ENCODE measurements at regions not wholly inside any gene's neighbourhood (a gene's known extent, or its start where the extent isn't known, plus 50 kb on each side); places are given as distances from the start of the nearest gene placed in this dataset.
A peak's percentile ranks its signal among the peaks of the same experiment; 100 is the strongest.

DNA sequence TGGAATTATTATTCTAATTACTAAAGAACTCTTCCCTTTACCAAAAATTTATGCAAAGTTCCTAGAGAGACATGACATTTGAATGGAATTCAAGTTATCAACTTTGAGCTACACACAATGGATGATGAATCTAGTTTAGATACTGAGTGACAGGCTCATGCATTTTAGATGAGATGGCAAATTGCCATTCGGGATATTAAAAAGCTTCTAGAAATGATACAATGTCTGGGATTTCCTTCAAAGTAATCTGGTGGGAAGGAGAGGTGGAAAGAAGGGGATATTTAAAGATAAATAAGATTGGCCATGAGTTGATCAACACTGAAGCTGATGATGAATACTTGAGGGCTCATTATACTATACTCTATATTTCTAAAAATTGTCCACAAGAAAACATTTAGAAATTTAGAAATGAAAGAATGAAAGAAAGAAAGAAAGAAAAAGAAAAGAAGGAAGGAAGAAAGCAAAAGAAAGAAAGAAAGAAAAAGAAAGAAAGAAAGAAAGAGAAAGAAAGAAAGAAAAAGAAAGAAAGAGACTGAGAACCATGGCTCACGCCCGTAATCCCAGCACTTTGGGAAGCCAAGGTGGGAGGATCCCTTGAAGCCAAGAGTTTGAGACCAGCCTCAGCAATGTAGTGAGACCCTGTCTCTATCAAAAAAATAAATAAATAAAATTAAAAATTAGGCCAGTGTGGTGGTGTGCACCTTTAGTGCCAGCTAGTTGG, 62.6 kb upstream of the NEDD4L start:
- no peak for DNase-seq
- Histone ChIP-seq H3K9me3 (replicated peaks; ENCODE audit: insufficient read depth, low read length) (no peaks in the 10 kb centered on the region), H3K4me1 (ENCODE audit: low read length) (peaks cover 16% of the 10 kb centered on the region), H2AFZ (ENCODE audit: low read length) (peak overlapping the region; percentile 63; the same call in 1 of the 2 replicates), H3K27ac (ENCODE audit: low read length) (no peak overlapping the region; the same call in 1 of the 2 replicates), H3K27me3 (replicated peaks; ENCODE audit: insufficient read depth, low read length) (no peaks in the 10 kb centered on the region), H3K36me3 (replicated peaks; ENCODE audit: insufficient read depth, low read length) (no peaks in the 10 kb centered on the region), H3K9ac (ENCODE audit: low read length) (no peak overlapping the region), H3K79me2 (ENCODE audit: low read length) (no peaks in the 10 kb centered on the region), H3F3A (ENCODE audit: insufficient read depth, low read length) (peaks cover 4% of the 10 kb centered on the region; the same call in 1 of the 2 replicates), H3K9me2 (replicated peaks; ENCODE audit: insufficient read depth, low read length) (no peaks in the 10 kb centered on the region), H3K4me2 (ENCODE audit: low read depth, low read length) (peak overlapping the region; percentile 28; the same call in 1 of the 2 replicates), H3K4me3 (ENCODE audit: low read length) (no peak overlapping the region), H4K20me1 (ENCODE audit: insufficient read depth, low read length) (no peaks in the 10 kb centered on the region)
- TF ChIP-seq EZH2 (optimal IDR thresholded peaks at IDR 0.05; ENCODE audit: low read depth, low read length) (no peak), EZH2phosphoT487 (IDR thresholded peaks at IDR 0.05; ENCODE audit: low read length) (no peak)
- TF ChIP-seq, protein P1, sequence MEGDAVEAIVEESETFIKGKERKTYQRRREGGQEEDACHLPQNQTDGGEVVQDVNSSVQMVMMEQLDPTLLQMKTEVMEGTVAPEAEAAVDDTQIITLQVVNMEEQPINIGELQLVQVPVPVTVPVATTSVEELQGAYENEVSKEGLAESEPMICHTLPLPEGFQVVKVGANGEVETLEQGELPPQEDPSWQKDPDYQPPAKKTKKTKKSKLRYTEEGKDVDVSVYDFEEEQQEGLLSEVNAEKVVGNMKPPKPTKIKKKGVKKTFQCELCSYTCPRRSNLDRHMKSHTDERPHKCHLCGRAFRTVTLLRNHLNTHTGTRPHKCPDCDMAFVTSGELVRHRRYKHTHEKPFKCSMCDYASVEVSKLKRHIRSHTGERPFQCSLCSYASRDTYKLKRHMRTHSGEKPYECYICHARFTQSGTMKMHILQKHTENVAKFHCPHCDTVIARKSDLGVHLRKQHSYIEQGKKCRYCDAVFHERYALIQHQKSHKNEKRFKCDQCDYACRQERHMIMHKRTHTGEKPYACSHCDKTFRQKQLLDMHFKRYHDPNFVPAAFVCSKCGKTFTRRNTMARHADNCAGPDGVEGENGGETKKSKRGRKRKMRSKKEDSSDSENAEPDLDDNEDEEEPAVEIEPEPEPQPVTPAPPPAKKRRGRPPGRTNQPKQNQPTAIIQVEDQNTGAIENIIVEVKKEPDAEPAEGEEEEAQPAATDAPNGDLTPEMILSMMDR (IDR thresholded peaks at IDR 0.05; ENCODE audit: low read length): no peak

DNA sequence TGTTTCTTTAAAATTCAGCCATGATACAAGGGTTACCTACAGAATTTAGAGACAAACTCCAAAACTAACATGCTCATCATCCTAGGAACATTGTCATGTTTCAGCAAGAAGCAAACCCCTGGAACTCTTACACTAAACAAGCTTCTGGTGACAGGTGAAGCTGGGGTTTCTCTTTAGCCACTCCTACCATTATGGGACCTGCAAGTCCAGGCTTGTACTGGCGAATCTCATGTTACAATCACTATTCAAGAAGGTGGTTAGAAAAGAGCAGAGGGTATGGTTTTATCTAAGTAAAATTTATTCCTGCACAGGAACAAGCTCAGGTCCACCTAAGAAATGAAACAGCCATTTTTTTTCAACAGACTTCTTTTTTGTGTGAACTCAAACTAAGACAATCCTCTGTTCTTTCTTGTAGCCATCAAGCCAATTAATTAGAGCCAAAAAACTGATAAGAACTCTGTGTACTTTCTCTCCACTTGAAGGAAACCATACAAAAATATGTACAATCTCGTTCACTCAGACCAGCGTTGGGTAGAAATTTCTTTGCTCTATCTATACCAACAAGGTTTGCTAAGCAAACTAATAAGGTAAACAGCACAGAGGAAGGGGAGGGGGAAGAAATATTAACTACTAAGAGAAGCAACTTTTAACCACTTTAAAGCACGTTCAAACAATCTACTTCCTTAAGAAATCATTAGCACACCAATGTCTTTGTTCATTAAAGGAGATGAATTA, 63.3 kb upstream of the NEDD4L start:
- no peaks in the 10 kb centered on the region for H4K20me1 ChIP-seq (ENCODE audit: insufficient read depth, low read length)
- H3K4me3 ChIP-seq (ENCODE audit: low read length): no peak overlapping the region
- peak overlapping the region; percentile 28; the same call in 1 of the 2 replicates for H3K4me2 ChIP-seq (ENCODE audit: low read depth, low read length)
- no peaks in the 10 kb centered on the region for H3K36me3 ChIP-seq (replicated peaks; ENCODE audit: insufficient read depth, low read length)
- DNase-seq: peak; percentile 52
- peaks cover 10% of the 10 kb centered on the region; the same call in 1 of the 2 replicates for H3F3A ChIP-seq (ENCODE audit: insufficient read depth, low read length)
- H3K9me2 ChIP-seq (replicated peaks; ENCODE audit: insufficient read depth, low read length): no peaks in the 10 kb centered on the region
- no peaks in the 10 kb centered on the region for H3K9me3 ChIP-seq (replicated peaks; ENCODE audit: insufficient read depth, low read length)
- TF ChIP-seq EZH2phosphoT487 (IDR thresholded peaks at IDR 0.05; ENCODE audit: low read length) (no peak), EZH2 (optimal IDR thresholded peaks at IDR 0.05; ENCODE audit: low read depth, low read length) (no peak)
- TF ChIP-seq, protein P1 (IDR thresholded peaks at IDR 0.05; ENCODE audit: low read length): no peak
- peaks cover 23% of the 10 kb centered on the region for H3K4me1 ChIP-seq (ENCODE audit: low read length)
- H3K27me3 ChIP-seq (replicated peaks; ENCODE audit: insufficient read depth, low read length): no peaks in the 10 kb centered on the region
- no peaks in the 10 kb centered on the region for H3K79me2 ChIP-seq (ENCODE audit: low read length)
- H2AFZ ChIP-seq (ENCODE audit: low read length): peak overlapping the region; percentile 63; the same call in 1 of the 2 replicates
- H3K9ac ChIP-seq (ENCODE audit: low read length): no peak overlapping the region
- peak overlapping the region; percentile 6; the same call in 1 of the 2 replicates for H3K27ac ChIP-seq (ENCODE audit: low read length)

DNA sequence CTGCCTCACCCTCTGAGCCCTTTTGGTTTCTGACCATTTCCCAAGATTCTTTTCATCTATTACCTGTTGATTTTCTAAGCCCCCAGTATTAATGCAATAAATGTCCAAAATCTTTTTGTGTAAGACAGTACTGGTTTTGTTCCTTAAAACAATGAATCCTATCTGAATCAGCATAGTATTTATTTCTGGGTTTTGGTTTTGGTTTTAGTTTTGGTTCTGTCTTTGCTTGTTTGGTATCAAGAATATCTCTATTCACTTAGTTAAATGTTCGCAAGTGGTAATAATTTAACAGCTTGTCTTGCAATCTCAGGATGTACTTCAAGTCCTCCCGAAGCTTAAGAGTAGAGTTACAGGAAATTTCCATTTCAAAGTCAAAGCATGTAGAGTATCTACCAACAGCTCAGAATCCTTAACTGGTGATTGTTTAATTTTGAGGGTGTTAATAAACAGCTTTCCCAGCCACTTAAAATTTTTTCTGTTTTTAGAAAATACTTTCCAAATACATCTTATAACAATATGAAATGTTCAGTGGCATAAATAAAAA, 67.7 kb upstream of the NEDD4L start:
- H3K79me2 ChIP-seq (ENCODE audit: low read length): no peaks in the 10 kb centered on the region
- no peaks in the 10 kb centered on the region for H3K9me3 ChIP-seq (replicated peaks; ENCODE audit: insufficient read depth, low read length)
- H4K20me1 ChIP-seq (ENCODE audit: insufficient read depth, low read length): no peaks in the 10 kb centered on the region
- no peaks in the 10 kb centered on the region for H3K36me3 ChIP-seq (replicated peaks; ENCODE audit: insufficient read depth, low read length)
- H3K4me3 ChIP-seq (ENCODE audit: low read length): peak overlapping the region; percentile 51
- H2AFZ ChIP-seq (ENCODE audit: low read length): peak overlapping the region; percentile 82
- H3K4me1 ChIP-seq (ENCODE audit: low read length): peaks cover 23% of the 10 kb centered on the region
- H3K27ac ChIP-seq (ENCODE audit: low read length): peak overlapping the region; percentile 42; the same call in 1 of the 2 replicates
- H3K4me2 ChIP-seq (ENCODE audit: low read depth, low read length): peak overlapping the region; percentile 81
- H3K9me2 ChIP-seq (replicated peaks; ENCODE audit: insufficient read depth, low read length): no peaks in the 10 kb centered on the region
- peak; percentile 58 for DNase-seq
- no peak for TF ChIP-seq EZH2phosphoT487 (IDR thresholded peaks at IDR 0.05; ENCODE audit: low read length)
- TF ChIP-seq EZH2 (optimal IDR thresholded peaks at IDR 0.05; ENCODE audit: low read depth, low read length): no peak
- TF ChIP-seq, protein P1 (IDR thresholded peaks at IDR 0.05; ENCODE audit: low read length): no peak
- H3K27me3 ChIP-seq (replicated peaks; ENCODE audit: insufficient read depth, low read length): no peaks in the 10 kb centered on the region
- peaks cover 10% of the 10 kb centered on the region; the same call in 1 of the 2 replicates for H3F3A ChIP-seq (ENCODE audit: insufficient read depth, low read length)
- peak overlapping the region; percentile 7; the same call in 1 of the 2 replicates for H3K9ac ChIP-seq (ENCODE audit: low read length)
